Kidney glomerular epithelial cell (primary cell): ENCODE measurements at regions not wholly inside any gene's neighbourhood (a gene's known extent, or its start where the extent isn't known, plus 50 kb on each side); places are given as distances from the start of the nearest gene placed in this dataset.
"Not testable (repeated sequence)": the region's sequence is repeated elsewhere in the genome, so short reads cannot be mapped to it uniquely, and the experiment has no call there.

Experiments
- DNase-seq: peaks from one replicate; lab custom pipeline; 2025; lab: John Stamatoyannopoulos, UW

DNA sequence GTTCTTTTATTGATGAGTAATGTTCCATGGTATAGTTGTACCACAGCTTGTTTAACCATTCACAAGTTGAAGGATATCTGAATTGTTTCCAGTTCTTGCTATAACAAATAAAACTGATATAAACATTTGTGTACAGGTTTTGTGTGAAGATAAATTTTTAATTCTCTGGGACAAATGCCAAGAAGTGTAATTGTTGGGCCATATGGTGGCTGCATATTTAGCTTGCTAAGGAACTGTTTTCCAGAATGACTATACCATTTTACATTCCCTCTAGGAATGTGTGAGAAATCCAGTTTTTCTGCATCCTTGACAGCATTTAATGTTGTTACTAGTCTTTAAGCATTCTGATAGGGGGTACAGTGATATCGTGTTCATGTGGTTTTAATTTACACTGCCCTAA lies 368.5 kb downstream of the KIF2B start:
- no peak for DNase-seq

DNA sequence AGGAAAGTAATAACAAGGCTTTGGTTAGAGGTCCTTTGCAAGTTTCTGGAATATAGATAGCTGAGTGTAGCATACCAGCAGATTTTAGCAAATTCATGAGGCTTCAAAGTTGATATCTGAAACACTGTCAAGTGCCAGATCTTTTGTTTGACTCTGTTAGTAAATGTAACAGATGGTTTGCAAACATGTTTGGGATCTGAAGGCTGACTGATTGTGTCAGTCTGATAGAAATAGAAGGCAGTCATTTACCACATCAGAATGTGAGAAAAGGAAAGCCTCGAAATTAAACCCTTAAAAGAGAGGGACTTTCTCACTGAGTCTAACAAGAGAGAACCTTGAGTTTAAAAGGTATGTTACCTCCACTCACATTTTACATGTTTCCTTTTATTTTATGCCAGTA lies 371.5 kb downstream of the KIF2B start:
- no peak for DNase-seq

GRCh38 chr17:54196751-54197150 lies 374.0 kb downstream of the KIF2B start:
- no peak for DNase-seq

GRCh38 chr17:54201380-54201779 lies 378.7 kb downstream of the KIF2B start:
- DNase-seq = not testable (repeated sequence)

DNA sequence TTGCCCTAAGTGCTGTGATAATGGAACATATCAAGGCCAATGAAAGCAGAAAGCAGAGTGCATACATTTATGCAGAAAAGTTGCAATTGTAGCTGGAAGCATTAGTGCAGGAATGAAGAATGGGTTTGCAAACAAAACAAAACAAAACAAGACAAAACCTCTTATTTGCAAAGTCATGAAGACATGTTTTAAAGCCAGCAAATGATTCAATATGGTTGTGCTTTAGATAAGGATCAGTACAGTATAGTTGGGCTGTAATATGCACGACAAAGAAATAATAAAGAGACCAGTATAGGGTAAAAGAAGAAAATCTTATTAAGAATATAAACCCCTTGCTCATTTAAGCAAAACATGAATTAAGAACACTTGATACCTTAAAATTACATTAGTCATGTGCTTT lies 398.1 kb downstream of the KIF2B start:
- no peak for DNase-seq

DNA sequence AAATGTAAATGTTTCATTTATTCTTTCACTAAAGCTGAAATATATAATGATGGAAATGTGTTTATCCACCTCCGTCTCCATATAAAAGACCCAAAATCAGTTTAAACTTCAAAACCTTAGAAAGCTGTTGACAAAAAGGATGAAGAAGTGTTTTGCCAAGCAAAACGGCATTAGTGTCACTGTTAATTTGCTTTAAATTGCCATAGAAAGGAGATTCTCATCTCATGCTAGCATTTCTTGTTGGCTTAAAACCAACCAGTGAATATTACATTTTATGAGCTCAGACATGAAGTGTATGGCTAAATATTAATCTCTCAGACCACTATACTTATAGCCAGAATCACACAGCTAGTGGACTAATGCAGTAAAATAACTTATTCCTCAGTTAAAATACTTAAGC lies 398.8 kb downstream of the KIF2B start:
- no peak for DNase-seq

GRCh38 chr17:54235571-54235970 lies 412.8 kb downstream of the KIF2B start:
- no peak for DNase-seq

DNA sequence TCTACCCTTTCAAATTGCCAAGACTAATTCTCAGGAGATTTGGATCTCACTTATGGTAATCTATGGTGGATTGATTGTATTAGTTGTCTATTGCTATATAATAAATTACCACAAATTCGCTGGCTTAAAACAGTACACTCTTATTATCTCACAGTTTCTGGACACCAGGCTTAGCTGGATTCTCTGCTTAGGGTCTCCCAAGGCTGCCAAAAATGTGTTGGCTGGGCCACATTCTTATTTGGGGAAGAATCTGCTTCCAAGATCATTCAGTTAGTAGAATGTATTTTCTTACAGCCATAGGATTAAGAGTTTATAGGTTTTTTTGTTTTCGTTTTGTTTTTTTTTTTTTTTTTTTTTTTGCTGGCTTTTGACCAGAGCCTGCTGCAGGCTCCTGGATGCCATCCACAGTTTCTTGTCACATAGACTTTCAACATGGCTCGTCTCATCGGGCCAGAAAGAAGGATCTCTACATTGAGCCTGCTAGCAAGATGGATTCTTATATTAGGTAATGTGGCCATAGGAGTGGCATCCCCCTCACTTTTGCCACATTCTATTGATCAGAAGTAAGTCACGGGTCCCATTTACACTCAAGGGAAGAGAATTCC lies 415.3 kb downstream of the KIF2B start:
- DNase-seq = no peak

- no peak for DNase-seq
These were observed 416.6 kb downstream of the KIF2B start for GRCh38 chr17:54239291-54239690.

GRCh38 chr17:54255696-54256095 lies 433.0 kb downstream of the KIF2B start:
- no peak for DNase-seq

GRCh38 chr17:54256401-54256929 lies 433.7 kb downstream of the KIF2B start:
- no peak for DNase-seq

DNA sequence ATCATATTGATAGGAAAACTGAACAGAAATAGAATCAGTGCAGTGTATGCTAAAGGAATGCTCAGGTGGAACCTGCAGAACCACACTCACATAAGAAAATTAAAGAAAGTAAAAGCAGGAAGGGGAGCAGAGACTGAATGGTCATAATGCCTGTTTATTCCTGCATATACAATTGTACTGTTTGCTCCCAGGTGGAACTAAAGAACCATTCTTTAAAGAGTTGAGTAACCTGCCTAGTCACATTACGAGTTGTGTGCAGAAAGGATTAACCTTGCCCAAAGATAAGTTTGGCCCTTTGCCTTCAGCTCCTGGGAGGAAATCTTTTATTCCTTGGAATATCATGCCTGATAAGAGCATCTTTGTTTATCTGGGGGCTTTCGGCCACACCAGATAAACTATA lies 434.7 kb downstream of the KIF2B start:
- DNase-seq = no peak

DNA sequence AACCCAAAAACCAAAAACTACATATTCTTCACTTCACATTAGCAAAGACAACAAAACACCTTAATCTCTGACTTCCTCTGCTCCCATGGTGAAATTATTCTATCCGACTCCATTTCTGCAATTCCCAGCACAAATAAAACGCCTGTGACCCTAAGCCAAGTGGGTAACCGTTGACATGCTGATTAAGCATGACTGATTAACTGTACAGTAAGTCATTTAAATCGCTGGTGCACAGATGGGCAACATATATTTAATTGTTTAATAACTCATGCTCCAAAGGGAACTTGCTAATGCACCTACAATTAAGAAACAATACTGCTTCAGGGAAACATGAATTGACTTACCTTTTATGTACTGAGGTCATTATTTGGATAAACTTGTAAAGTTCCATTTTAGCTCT lies 436.7 kb downstream of the KIF2B start:
- no peak for DNase-seq

DNA sequence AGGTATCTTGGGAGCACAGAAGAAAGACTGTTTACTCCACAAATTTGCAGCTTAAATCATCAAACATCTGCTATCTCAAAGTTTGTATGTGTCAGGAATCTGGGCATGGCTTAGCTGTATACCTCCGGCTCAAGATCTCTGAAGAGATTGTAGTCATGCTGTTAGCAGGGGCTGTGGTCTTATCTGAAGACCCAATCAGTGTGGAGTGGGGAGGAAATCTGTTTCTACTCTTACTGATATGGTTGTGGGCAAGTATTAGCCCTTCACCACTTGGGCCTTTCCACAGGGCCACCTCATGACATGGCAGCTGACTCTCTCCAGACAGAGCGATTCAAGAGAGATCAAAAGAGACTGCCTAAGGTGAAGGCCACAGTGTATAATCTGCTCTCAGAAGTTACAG lies 438.7 kb downstream of the KIF2B start:
- no peak for DNase-seq

GRCh38 chr17:54269881-54270280 lies 447.2 kb downstream of the KIF2B start:
- no peak for DNase-seq

DNA sequence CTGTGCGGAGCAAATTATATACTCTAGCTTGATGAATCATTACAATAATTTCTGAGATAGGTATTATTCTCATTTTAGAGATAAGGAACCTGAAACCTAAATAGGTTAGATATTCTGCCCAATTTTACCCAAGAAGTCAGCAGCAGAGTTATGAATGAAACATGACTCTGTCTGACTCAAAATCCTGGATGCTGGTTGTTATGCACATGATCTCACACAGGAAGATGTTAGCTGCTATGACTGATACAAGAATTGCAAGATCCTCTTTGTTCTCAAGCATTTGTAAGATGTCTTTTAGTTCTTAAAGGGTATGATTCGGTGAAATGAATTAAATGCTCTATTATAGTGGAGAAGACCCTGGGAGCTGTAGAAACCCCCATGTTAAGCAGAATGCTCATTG lies 447.8 kb downstream of the KIF2B start:
- no peak for DNase-seq

GRCh38 chr17:54277868-54278267 lies 455.1 kb downstream of the KIF2B start:
- DNase-seq = no peak

DNA sequence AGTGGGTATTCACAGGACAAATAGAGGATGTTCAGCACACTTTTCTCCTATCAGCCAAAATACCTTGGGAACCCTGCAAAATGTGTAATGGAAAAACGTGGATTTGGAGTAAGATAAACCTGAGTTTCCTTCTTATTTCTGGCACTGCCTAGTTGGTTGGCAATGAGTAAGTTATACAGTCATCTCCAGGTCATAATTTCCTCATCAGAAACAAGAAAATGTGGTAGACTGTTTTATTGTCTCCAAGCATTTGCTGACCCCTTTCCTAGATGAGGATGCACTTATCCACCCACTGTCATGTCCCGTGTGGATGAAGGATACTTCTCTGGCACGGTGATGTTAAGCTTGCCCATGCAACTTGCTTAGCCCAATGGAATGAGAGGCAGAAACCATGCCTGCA lies 458.0 kb downstream of the KIF2B start:
- DNase-seq = no peak

DNA sequence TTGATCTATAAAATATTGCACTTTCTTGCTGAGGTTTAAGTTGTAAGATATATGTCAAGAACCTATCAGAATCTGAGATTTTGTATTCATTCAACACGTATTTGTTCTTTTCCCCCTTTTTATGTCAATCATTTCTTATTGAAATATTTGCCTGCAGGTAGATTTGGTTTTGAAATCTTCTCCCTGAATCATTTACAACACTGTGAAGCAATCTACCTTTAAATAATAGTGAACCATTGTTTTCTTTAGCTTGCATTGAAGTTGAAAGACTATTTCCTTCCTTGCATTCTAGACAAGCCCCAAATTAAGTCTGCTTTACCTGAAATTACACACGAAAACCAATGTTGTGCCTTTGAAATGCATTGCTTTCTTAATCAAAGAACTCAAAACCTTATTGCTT lies 460.2 kb downstream of the KIF2B start:
- DNase-seq = no peak

- DNase-seq = no peak
These were observed 484.6 kb downstream of the KIF2B start for GRCh38 chr17:54307351-54307750.

- no peak for DNase-seq
These were observed 502.1 kb downstream of the KIF2B start for GRCh38 chr17:54324813-54325212.

DNA sequence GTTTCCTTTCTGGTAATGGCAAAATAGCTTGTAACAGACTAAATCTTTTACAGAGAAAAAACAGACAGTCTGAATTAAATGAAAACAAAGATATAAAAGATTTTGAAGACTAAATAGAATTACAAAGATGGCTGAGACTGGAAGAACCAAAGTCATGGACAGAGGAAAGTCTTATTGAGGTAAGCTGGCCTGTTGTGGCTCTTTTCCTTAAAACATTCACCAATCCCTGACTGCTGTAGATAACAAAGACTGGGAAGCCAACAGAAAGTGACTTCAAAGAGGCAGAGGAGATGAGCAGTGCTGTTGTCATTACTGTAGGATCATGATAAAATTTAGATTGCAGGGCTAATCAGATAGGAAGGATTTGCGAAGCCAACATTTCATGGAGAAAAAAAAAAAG lies 517.0 kb downstream of the KIF2B start:
- DNase-seq = no peak

- DNase-seq = no peak
These were observed 524.8 kb downstream of the KIF2B start for GRCh38 chr17:54347495-54347894.

GRCh38 chr17:54348234-54348633 lies 525.5 kb downstream of the KIF2B start:
- DNase-seq = no peak
